ENCODE measurements at regions not wholly inside any gene's neighbourhood (a gene's known extent, or its start where the extent isn't known, plus 50 kb on each side); places are given as distances from the start of the nearest gene placed in this dataset.
"Not testable (repeated sequence)": the region's sequence is repeated elsewhere in the genome, so short reads cannot be mapped to it uniquely, and the experiment has no call there.

- H3K4me3 Mint-ChIP-seq, H3K27ac Mint-ChIP-seq: not testable (repeated sequence)
These were observed 64.5 kb downstream of the SLC30A10 start for GRCh38 chr1:219863816-219864215.

GRCh38 chr1:219862366-219862765, 66.0 kb downstream of the SLC30A10 start:
- no peaks in the 10 kb centered on the region for H3K27me3 Mint-ChIP-seq (ENCODE audit: low read depth)
- H3K4me3 Mint-ChIP-seq: no peak overlapping the region

More at GRCh38 chr1:219863816-219864215, 64.5 kb downstream of the SLC30A10 start:
- H3K36me3 Mint-ChIP-seq (ENCODE audit: low read depth); H3K4me1 Mint-ChIP-seq; H3K27me3 Mint-ChIP-seq (ENCODE audit: low read depth): not testable (repeated sequence)
- peaks cover 12% of the 10 kb centered on the region for H3K9me3 Mint-ChIP-seq

GRCh38 chr1:219858980-219859379, 69.4 kb downstream of the SLC30A10 start:
- peaks cover 4% of the 10 kb centered on the region for H3K36me3 Mint-ChIP-seq (ENCODE audit: low read depth)
- H3K27me3 Mint-ChIP-seq (ENCODE audit: low read depth): no peaks in the 10 kb centered on the region
- H3K27ac Mint-ChIP-seq: no peak overlapping the region
- peaks cover 27% of the 10 kb centered on the region for H3K9me3 Mint-ChIP-seq
- H3K4me3 Mint-ChIP-seq: no peak overlapping the region
- TF ChIP-seq CTCF (IDR thresholded peaks at IDR 0.05; ENCODE audit: unreplicated experiment in 3 of 3): no peak
- H3K4me1 Mint-ChIP-seq: no peaks in the 10 kb centered on the region

More at GRCh38 chr1:219862366-219862765, 66.0 kb downstream of the SLC30A10 start:
- H3K4me1 Mint-ChIP-seq: no peaks in the 10 kb centered on the region
- no peak overlapping the region for H3K27ac Mint-ChIP-seq
- TF ChIP-seq CTCF (IDR thresholded peaks at IDR 0.05; ENCODE audit: unreplicated experiment in 3 of 3): no peak
- peaks cover 4% of the 10 kb centered on the region for H3K36me3 Mint-ChIP-seq (ENCODE audit: low read depth)
- H3K9me3 Mint-ChIP-seq: peaks cover 13% of the 10 kb centered on the region

- no peaks in the 10 kb centered on the region for H3K4me1 Mint-ChIP-seq
- peaks cover 27% of the 10 kb centered on the region for H3K9me3 Mint-ChIP-seq
- H3K27ac Mint-ChIP-seq: no peak overlapping the region
- H3K4me3 Mint-ChIP-seq: no peak overlapping the region
- peaks cover 6% of the 10 kb centered on the region for H3K27me3 Mint-ChIP-seq (ENCODE audit: low read depth)
- TF ChIP-seq CTCF (IDR thresholded peaks at IDR 0.05; ENCODE audit: unreplicated experiment in 3 of 3): no peak
- H3K36me3 Mint-ChIP-seq (ENCODE audit: low read depth): no peaks in the 10 kb centered on the region
These were observed 81.0 kb downstream of the SLC30A10 start for GRCh38 chr1:219847215-219847855.

GRCh38 chr1:219839595-219839994, 88.8 kb downstream of the SLC30A10 start:
- H3K4me3 Mint-ChIP-seq: peak overlapping the region; percentile 74 to 77 (median 76)
- not testable (repeated sequence) for H3K36me3 Mint-ChIP-seq (ENCODE audit: low read depth); H3K27me3 Mint-ChIP-seq (ENCODE audit: low read depth); H3K9me3 Mint-ChIP-seq; H3K4me1 Mint-ChIP-seq; H3K27ac Mint-ChIP-seq

GRCh38 chr1:219837994-219838294, 90.4 kb downstream of the SLC30A10 start:
- H3K27ac Mint-ChIP-seq: no peak overlapping the region
- no peaks in the 10 kb centered on the region for H3K9me3 Mint-ChIP-seq
- TF ChIP-seq CTCF (IDR thresholded peaks at IDR 0.05; ENCODE audit: unreplicated experiment in 3 of 3): no peak
- no peaks in the 10 kb centered on the region for H3K36me3 Mint-ChIP-seq (ENCODE audit: low read depth)
- H3K4me1 Mint-ChIP-seq: no peaks in the 10 kb centered on the region
- H3K27me3 Mint-ChIP-seq (ENCODE audit: low read depth): peaks cover 9% of the 10 kb centered on the region
- H3K4me3 Mint-ChIP-seq: no peak overlapping the region

- H3K4me1 Mint-ChIP-seq: no peaks in the 10 kb centered on the region
- peaks cover 9% of the 10 kb centered on the region for H3K27me3 Mint-ChIP-seq (ENCODE audit: low read depth)
- H3K9me3 Mint-ChIP-seq: no peaks in the 10 kb centered on the region
- no peak overlapping the region for H3K4me3 Mint-ChIP-seq
- H3K27ac Mint-ChIP-seq: no peak overlapping the region
- no peaks in the 10 kb centered on the region for H3K36me3 Mint-ChIP-seq (ENCODE audit: low read depth)
- TF ChIP-seq CTCF (IDR thresholded peaks at IDR 0.05; ENCODE audit: unreplicated experiment in 3 of 3): peak; percentile 57 to 69 (median 59)
These were observed 90.9 kb downstream of the SLC30A10 start for GRCh38 chr1:219837274-219837993.

Measured in nephron (organoid).